Neural progenitor cell (in vitro differentiated cells): ENCODE measurements at regions not wholly inside any gene's neighbourhood (a gene's known extent, or its start where the extent isn't known, plus 50 kb on each side); places are given as distances from the start of the nearest gene placed in this dataset.

Experiments used
- CTCF ChIP-seq: fragments of 200-600 bp; sonication (generic); IDR thresholded peaks from 2 replicates; pipeline ENCODE4 v1.5.1; 2017; ENCODE audit warnings: antibody characterized with exemption, mild to moderate bottlenecking
- EZH2 ChIP-seq: fragments of 200-600 bp; sonication (generic); IDR thresholded peaks from 2 replicates; pipeline ENCODE4 v1.6.1; 2017; ENCODE audit warnings: antibody characterized with exemption, mild to moderate bottlenecking, moderate library complexity

GRCh38 chr13:62065016-62065415 lies 649.4 kb upstream of the PCDH20 start:
- TF ChIP-seq CTCF (no peak), EZH2 (no peak)
